ENCODE measurements at regions not wholly inside any gene's neighbourhood (a gene's known extent, or its start where the extent isn't known, plus 50 kb on each side); places are given as distances from the start of the nearest gene placed in this dataset.
A peak's percentile ranks its signal among the peaks of the same experiment; 100 is the strongest.
"Not testable (repeated sequence)": the region's sequence is repeated elsewhere in the genome, so short reads cannot be mapped to it uniquely, and the experiment has no call there.

DNA sequence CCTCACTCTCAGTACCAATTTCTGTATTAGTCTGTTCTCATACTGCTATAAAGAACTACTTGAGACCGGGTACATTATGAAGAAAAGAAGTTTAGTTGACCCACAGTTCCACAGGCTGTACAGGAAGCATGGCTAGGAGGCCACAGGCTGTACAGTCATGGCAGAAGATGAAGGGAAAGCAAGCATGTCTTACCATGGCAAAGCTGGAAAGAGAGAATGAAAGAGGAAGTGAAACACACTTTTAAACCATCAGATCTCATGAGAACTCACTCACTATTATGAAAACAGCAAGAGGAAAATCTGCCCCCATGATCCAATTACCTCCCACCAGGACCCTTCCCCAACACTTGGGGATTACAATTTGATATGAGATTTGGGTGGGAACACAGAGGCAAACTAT lies 698.8 kb downstream of the CDH9 start:
- peaks cover 6% of the 10 kb centered on the region for H3K9me3 Mint-ChIP-seq
- no peak for DNase-seq (ENCODE audit: extremely low spot score, unreplicated experiment)
- H3K27ac Mint-ChIP-seq = no peak overlapping the region
- TF ChIP-seq, protein P1, sequence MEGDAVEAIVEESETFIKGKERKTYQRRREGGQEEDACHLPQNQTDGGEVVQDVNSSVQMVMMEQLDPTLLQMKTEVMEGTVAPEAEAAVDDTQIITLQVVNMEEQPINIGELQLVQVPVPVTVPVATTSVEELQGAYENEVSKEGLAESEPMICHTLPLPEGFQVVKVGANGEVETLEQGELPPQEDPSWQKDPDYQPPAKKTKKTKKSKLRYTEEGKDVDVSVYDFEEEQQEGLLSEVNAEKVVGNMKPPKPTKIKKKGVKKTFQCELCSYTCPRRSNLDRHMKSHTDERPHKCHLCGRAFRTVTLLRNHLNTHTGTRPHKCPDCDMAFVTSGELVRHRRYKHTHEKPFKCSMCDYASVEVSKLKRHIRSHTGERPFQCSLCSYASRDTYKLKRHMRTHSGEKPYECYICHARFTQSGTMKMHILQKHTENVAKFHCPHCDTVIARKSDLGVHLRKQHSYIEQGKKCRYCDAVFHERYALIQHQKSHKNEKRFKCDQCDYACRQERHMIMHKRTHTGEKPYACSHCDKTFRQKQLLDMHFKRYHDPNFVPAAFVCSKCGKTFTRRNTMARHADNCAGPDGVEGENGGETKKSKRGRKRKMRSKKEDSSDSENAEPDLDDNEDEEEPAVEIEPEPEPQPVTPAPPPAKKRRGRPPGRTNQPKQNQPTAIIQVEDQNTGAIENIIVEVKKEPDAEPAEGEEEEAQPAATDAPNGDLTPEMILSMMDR (conservative IDR thresholded peaks at IDR 0.05) = no peak
- H3K36me3 Mint-ChIP-seq = peaks cover 4% of the 10 kb centered on the region
- no peaks in the 10 kb centered on the region for H3K27me3 Mint-ChIP-seq
- H3K4me1 Mint-ChIP-seq (ENCODE audit: unreplicated experiment) = peaks cover 5% of the 10 kb centered on the region
- no peak overlapping the region for H3K4me3 Mint-ChIP-seq

DNA sequence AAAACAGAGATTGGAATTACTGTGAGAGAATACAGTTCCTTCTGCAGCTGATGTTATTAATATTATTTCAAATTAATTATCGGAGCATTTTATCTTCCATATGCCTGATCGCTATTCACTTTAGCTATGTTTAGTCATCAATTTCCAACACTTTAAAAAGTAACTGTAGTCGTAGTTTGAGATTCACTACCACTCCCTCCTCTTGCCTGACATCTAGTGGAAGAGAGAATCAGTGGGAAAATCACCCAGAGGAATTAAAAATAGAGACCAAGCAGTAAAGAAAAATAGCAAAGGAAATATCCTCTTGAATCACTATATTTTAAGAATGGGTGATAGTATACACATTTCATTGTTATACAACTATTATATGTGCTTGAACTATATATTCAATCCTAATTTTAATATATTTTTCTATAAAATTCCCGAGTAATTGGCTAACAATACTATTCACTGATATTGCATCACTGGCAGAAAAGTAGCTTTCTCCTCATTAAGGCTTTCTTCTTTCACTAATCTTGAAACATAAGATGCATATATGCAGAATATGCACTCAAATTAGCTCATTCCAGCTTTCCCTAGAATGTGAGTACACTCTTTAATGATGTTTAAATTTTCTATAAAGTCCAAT lies 708.7 kb downstream of the CDH9 start:
- Mint-ChIP-seq H3K27ac (no peak overlapping the region), H3K4me3 (no peak overlapping the region), H3K9me3 (no peaks in the 10 kb centered on the region), H3K27me3 (no peaks in the 10 kb centered on the region), H3K36me3 (no peaks in the 10 kb centered on the region), H3K4me1 (ENCODE audit: unreplicated experiment) (no peaks in the 10 kb centered on the region)
- no peak for DNase-seq (ENCODE audit: extremely low spot score, unreplicated experiment)
- TF ChIP-seq, protein P1 (conservative IDR thresholded peaks at IDR 0.05) = peak; percentile 78

DNA sequence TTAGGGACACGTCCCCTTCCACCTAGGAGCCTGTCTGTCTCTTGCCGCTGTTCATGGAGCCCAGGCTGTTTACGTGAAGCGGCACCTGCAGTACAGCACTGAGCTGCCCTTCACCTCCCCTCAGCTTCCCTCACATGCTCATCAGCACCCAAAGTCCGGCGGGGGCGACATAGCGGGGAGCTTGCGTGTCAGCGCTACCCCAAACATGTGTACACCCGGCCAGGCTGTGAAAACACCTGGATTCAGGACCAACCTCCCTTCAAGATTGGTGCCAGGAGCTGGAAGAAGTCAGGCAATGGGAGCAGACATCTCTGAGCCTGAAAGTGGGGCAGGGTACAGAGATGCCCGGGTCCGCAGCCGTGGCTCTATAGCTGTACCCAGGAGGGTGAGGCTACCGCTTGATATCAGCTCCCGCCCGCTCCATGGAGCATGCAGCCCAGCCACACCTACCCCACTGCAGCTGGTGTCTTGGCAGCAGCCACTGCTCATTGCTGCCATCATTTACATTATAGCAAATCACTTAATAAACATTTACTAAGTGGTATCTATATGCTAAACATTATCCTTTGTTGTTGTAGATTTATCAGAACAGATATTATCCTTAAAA lies 712.1 kb downstream of the CDH9 start:
- no peaks in the 10 kb centered on the region for H3K9me3 Mint-ChIP-seq
- H3K27ac Mint-ChIP-seq = no peak overlapping the region
- no peaks in the 10 kb centered on the region for H3K4me1 Mint-ChIP-seq (ENCODE audit: unreplicated experiment)
- no peaks in the 10 kb centered on the region for H3K27me3 Mint-ChIP-seq
- no peak for DNase-seq (ENCODE audit: extremely low spot score, unreplicated experiment)
- H3K36me3 Mint-ChIP-seq = no peaks in the 10 kb centered on the region
- H3K4me3 Mint-ChIP-seq = no peak overlapping the region
- TF ChIP-seq, protein P1 (conservative IDR thresholded peaks at IDR 0.05) = no peak

DNA sequence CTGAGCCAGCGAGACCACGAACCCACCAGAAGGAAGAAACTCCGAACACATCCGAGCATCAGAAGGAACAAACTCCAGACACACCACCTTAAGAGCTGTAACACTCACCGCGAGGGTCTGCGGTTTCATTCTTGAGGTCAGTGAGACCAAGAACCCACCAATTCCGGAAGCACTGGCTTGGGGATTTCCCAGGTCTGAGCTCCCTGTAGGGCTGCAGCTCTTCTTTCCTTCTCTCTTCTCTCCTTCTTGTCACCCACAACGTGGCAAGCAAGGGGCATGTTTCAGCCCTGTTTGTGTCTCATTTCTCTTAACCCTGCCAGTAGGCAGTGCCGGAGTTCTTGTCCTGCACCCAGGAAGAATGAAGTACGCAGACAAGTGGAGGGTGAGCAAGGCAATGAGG lies 713.0 kb downstream of the CDH9 start:
- not testable (repeated sequence) for H3K27ac Mint-ChIP-seq; H3K27me3 Mint-ChIP-seq; H3K4me3 Mint-ChIP-seq; H3K9me3 Mint-ChIP-seq; DNase-seq (ENCODE audit: extremely low spot score, unreplicated experiment); H3K4me1 Mint-ChIP-seq (ENCODE audit: unreplicated experiment); H3K36me3 Mint-ChIP-seq

DNA sequence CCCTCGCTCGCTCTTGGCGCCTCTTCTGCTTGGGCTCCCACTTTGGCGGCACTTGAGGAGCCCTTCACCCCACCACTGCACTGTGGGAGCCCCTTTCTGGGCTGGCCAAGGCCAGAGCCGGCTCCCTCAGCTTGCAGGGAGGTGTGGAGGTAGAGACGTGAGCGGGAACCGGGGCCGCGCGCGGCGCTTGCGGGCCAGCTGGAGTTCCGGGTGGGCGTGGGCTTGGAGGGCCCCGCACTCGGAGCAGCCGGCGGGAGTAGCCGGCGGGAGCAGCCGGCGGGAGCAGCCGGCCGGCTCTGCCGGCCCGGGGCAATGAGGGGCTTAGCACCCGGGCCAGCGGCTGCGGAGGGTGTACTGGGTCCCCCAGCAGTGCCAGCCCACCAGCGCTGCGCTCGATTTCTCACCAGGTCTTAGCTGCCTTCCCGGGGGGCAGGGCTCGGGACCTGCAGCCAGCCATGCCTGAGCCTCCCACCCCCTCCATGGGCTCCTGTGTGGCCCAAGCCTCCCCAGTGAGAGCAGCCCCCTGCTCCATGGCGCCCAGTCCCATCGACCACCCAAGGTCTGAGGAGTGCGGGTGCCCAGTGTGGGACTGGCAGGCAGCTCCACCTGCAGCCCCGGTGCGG lies 714.0 kb downstream of the CDH9 start:
- H3K4me3 Mint-ChIP-seq; DNase-seq (ENCODE audit: extremely low spot score, unreplicated experiment); H3K27ac Mint-ChIP-seq; H3K4me1 Mint-ChIP-seq (ENCODE audit: unreplicated experiment); H3K36me3 Mint-ChIP-seq; H3K9me3 Mint-ChIP-seq; H3K27me3 Mint-ChIP-seq: not testable (repeated sequence)

DNA sequence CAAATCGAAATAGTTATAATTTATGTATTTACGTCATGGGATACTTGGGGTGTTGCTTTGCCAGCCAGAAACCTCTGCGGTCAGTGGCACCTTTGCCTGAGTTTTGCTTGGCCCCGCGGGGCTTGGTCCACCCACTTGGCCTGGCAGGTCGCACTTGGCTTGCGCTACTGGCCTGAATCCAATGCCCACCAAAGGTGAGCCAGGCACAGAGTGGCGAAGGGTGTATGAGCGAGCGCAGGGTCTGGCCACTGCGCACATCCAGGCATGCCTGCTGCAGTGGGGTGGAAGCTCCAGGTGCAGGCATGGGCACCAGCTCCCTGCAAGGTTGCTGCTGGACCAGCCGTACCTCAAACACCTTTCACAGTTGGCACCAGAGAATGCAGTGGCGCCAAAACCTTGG lies 714.6 kb downstream of the CDH9 start:
- Mint-ChIP-seq H3K4me1 (ENCODE audit: unreplicated experiment) (no peaks in the 10 kb centered on the region), H3K36me3 (no peaks in the 10 kb centered on the region), H3K4me3 (no peak overlapping the region), H3K9me3 (no peaks in the 10 kb centered on the region), H3K27me3 (no peaks in the 10 kb centered on the region), H3K27ac (no peak overlapping the region)
- no peak for DNase-seq (ENCODE audit: extremely low spot score, unreplicated experiment)
- TF ChIP-seq, protein P1 (conservative IDR thresholded peaks at IDR 0.05) = no peak

Measured in type B pancreatic cell (in vitro differentiated cells).